HG02938 (cell line): ENCODE measurements at regions not wholly inside any gene's neighbourhood (a gene's known extent, or its start where the extent isn't known, plus 50 kb on each side); places are given as distances from the start of the nearest gene placed in this dataset.
"Not testable (repeated sequence)": the region's sequence is repeated elsewhere in the genome, so short reads cannot be mapped to it uniquely, and the experiment has no call there.

Experiments used
- ATAC-seq: cut with Tn5 transposase; IDR thresholded peaks from one replicate; pipeline ENCODE4 v1.9.1; 2021; ENCODE audit warnings: mild to moderate bottlenecking, moderate library complexity; ENCODE audit not compliant: unreplicated experiment

DNA sequence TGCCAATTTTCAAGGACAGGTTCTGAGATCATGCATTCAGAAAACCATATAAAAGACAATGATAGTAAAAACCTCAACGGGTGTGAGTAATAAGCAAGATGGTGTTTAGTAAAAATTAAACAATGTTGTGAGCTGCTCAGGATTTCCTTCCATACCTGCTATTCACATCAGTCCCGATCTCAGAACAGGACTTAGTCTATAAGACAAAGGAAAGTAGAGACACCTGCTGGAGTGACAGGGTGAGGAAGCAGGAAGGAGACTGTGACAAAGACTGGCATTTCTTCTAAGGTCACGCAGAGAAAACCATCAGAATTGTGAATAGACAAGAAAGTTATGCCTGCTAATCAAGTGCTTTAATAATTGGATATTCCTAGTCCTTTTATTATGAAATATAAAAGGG, 648.0 kb downstream of the DACH1 start:
- no peak for ATAC-seq

DNA sequence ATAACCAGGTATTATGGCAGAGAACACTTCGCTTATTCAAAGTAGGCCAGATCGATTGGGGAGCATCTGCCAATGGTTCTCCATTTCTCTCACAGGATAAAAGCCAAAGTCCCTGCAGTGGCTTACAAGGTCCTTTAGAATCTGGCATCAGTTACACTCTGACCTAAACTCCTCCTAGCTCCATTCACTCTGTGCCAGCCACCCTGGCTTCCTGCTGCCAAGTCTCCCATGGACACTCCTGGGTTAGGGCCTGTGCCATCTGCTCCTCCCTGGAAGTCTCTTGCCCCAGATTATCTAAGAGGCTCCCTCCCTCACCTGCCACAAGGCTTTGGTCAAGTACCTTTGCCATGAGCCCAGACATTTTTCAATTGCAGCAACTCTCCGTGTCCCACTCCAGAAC, 649.2 kb downstream of the DACH1 start:
- no peak for ATAC-seq

DNA sequence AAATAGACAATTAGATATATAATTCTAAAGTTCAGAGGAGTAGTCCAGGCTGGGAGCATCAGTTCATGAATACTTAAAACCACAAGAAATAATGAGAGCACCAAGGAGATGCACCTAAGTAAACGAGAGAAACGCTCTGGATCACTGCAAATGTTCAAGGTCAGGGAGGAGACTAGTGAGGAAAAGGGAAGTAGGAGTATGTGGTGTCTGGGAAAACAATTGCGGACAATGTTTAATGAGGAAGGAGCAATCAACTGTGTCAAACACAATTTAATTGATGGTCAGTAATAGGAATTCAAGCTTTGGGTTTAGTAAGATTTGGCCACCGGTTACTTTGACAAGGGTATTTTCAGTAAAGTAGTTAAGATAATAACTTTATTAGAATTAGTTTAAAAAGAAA, 652.2 kb downstream of the DACH1 start:
- no peak for ATAC-seq

DNA sequence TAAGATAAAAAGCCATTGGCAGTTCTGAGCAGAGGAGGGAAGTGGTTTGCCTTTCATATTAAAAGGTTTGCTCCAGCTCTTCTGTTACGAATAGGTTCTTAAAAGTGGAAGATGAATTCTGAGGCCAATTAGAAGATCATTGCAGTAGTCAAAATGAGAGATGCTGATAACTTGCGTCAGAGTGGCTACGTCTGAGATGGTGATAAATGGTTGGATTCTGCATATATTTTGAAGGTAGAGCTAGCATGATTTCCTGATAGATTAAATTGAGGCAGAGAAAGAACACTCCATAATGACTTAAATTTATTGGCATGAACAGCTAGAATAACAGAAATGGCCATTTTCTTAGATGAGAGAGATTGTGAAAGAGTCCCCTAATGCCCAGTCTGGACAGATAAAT, 652.6 kb downstream of the DACH1 start:
- ATAC-seq: no peak

DNA sequence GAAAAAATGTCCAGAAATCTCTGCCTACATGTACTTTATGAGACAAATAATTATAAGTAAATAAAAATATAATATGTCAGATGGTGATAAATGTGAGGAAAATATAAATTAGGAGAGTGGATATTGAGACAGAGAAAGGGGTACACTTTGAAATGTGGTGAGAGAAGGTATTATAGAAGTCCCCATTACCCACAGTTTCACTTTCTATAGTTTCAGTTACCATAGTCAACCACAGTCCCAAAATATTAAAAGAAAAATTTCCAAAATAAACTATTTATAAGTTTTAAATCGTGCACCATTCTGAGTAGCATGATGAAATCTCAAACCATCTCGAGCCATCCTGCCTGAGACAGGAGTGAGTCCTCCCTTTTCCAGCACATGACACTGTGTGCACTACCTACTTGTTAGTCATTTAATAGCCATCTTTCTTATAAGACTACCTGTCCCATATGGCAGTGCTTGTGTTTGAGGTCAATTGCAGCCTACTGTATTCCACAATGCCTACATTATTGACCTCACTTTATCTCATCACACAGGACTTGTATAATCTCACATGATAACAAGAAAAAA, 653.7 kb downstream of the DACH1 start:
- peak; percentile 55 for ATAC-seq

DNA sequence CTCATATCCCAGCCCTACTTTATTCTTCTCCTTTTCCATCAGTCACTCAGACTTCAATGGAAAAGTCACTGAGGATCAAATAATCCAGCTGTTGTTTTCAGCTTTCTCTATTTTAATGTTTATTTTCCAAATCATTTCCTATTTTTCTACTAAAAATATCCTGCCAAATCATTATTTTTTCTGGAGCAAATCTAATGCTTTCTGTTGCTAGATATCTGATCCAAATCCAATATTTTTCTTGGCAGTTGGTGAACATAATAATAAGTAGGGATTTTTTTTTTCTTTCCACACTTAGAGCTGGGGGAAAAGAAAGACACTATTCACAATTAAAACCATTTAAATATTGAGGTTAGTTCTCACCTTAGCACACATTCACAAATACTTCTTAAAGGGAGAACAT, 656.1 kb downstream of the DACH1 start:
- ATAC-seq: no peak

DNA sequence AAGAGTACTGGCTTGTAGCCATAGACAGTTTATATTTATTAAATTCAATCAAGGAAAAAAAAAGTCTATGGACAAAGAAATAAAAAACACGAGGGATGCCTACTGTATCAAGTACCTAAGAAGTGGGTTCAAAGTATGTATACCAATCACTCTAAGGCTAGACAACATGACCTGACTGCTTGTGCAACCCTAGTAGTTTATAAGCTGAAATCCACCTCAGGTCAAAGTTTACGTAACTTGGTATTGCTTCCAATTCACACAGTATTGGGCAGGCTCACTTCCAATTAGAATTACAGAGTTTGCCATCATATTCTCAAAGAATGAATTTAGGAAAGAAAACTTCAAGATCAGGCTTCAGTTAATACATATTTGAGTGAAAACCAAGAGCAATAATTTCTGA, 657.8 kb downstream of the DACH1 start:
- ATAC-seq: no peak

DNA sequence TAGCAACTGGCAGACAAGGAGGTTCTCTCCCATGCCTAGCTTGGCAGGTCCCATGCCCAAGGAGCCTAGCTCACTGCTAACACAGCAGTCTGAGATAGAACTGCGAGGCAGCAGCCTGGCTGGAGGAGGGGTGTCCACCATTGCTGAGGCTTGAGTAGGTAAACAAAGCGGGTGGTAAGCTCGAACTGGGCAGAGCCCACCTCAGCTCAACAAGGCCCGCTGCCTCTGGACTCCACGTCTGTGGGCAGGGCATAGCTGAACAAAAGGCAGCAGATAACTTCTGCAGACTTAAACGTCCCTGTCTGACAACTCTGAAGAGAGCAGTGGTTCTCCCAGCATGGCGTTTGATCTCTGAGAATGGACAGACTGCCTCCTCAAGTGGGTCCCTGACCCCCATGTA, 682.4 kb downstream of the DACH1 start:
- ATAC-seq: not testable (repeated sequence)

DNA sequence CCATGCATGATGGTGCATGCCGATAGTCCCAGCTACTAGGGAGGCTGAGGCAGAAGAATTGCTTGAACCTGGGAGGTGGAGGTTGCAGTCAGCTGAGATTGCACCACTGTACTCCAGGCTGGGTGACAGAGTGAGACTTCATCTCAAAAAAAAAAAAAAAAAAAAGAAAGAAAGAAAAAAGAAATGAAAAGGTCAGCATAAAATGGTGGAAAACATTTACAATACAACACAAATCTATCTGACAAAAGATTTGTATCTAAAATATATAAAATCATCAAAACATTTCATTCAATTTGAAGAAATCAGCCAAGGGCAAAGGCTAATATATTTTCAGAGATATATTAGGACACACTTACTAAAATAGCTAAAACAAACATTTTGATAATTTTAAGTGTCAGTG, 683.7 kb downstream of the DACH1 start:
- ATAC-seq: not testable (repeated sequence)

DNA sequence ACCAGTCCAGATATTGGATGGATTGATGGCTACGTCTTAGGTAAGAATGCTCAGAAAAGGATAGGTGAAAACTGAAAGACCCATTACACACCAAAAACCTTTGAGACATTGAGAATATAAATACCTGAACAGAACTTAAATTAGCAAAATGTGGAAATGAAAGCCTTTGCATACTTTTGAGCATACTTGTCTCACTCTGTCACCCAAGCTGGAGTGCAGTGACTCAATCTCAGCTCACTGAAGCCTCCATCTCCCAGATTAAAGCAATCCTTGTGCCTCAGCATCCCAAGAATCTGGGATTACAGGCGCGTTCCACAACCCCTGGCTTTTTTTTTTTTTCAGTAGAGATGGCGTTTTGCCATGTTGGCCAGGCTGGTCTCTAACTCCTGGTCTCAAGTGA, 695.3 kb downstream of the DACH1 start:
- no peak for ATAC-seq

DNA sequence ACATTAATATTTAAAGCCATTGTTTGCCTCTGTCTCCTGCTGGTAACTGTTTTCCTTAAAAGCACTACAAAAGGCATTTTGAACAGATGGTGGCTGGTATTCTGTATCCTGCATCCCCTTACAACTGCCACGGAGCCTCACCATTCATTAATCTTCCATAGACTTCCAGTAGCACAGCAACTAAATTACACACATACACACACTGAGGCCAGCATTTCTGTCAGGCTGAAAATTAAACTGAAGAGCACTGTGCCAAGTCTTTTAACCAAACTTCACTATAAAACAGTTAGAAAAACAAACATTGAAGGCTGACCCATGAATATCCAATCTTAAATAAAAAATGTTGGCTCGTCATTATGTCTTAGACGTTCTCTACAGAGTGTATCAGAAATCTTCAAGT, 697.8 kb downstream of the DACH1 start:
- no peak for ATAC-seq

DNA sequence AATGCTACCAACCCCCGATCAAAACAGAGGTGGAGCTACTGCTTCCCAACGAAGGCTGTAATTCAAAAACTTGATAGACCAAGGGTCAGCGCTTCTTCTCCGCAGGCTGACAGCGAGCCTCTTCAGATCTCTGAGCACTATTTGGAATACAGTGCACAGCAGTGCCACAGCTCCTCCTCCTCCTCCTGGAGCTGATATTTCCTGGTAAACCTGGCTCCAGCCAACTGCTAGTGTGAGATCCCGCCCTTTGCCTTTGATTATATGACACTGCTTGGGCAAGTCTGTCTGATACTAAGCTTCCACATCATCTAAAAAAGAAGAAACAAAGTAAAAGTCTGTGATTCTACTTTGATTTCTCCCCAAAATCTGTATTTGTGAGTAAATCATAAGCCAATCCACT, 710.5 kb downstream of the DACH1 start:
- ATAC-seq: no peak

DNA sequence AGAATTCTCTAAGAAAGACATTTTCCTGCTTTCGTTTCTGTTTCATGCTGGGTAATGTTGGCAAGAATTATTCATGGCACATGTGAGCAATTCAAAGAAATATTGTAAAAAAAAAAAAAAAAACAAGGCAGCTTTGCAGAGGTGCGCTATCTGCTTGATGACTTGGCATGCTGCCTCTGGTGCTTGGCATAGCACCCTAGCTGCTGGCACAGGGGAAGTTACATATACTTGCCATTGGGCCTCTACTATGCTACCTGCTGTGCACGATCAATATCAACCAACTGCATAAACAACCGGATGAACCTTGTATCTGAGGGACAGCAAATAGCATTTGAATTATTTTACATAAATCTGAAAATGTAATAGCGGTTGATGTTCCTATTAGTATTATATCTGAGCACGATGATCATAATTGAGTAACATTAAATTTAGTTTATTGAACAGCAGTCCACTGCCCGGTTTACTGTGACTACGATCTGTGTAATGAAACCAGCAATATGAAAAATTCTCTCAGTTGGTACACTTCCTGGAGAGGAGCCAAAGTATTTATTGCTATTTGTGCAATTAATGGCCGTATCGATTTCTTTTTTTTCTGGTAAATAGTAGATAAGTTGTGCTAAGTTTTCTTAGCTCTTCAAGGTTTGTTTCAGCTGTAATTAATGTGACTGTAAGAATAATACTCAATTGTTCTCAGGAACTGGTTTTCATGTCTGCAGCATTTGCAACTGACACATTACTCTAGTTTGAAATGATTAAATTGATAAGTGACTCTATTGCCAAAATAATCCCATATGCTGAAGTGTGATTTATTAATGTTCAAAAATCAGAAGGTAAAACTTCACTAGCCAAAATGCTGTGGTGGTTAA, 717.3 kb downstream of the DACH1 start:
- ATAC-seq: no peak

DNA sequence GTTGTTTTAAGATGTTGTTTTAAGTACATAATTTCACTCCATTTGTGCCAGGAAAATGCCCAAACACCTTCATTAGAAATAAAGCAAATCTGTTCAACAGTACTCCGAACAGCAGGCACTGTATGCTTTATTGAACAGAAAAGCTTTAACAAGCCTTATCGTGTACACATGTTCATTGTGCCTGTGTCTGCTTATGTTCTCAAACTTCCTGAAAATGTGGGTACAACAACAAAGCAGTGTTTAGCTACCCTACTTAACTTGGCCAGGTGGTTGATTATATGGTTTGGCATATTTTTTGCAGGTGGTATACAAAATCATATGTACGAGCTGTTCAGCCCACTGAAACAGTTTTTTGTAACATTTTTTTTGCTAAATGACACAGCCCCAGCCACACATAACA, 718.0 kb downstream of the DACH1 start:
- no peak for ATAC-seq

DNA sequence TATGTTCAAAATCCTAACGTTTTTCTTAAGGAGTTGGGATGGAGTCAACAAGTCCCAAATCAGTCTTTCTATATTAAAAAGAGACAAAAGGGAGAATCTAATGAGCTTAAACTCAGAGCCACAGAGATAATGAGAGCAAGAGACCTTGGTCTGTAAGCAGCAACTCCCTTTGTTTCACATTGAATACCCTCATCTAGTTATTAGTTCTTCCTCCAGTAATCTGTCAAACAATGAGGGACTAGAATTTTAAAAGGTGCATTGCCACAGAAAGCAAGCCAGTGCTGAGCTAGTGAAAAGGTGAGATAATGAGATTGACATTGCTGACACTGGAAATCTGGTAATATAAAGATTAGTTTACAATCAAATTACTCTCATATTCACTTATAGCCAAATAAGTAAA, 718.6 kb downstream of the DACH1 start:
- ATAC-seq: no peak

DNA sequence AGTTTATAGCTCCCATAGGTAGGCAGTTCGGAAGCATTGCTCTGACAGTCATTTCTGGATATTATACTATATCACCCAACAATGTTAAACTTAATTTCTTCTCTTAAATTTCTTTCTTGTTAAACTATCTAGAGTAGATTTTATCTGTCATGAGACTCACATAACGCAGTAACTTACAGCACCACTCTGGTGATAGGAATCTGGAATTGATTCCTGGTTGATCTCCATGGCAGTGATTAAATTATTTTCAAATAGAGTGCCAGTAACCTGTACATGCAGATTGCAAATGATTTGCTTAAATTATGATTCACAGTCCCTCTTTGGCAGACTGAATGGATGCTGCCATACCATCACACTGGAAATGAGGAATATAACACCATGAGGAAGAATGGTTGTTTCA, 722.1 kb downstream of the DACH1 start:
- no peak for ATAC-seq

DNA sequence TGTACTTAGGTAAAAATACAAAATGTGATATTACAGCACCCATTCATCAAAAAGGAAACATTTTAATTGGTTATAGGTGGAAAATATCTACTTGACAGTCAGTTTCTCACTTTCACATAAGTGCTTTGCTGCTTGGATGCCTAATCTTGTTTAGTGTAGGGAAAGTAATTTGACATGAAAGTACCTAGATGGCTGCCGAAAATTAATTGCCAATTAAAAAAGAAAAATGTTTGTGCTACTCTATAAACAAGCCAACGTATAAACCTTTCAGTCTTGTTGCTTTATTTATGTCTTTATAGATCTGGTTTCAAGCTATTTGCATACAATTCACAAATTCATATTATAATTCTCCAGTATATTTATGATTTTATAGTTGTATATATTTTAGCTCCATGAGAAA, 729.9 kb downstream of the DACH1 start:
- ATAC-seq: no peak

DNA sequence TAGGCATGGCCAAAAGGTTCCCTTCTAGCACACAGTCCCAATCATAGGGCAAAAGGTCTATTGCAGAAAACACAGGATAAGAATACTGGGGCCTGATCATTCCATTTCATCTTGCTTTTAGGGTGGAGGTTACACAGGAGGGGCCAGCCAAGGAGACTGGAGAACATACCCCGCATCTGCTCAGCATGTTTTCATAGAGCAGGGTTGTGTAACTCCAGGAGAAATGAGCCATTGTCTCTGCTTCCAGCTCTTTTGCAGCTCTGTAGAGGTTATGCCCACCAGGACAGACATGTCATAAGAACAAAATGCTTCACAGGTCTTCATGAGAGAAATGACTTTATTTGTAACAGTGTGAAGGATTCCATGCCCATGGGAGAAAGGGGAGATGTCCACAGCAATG, 742.8 kb downstream of the DACH1 start:
- ATAC-seq: no peak

DNA sequence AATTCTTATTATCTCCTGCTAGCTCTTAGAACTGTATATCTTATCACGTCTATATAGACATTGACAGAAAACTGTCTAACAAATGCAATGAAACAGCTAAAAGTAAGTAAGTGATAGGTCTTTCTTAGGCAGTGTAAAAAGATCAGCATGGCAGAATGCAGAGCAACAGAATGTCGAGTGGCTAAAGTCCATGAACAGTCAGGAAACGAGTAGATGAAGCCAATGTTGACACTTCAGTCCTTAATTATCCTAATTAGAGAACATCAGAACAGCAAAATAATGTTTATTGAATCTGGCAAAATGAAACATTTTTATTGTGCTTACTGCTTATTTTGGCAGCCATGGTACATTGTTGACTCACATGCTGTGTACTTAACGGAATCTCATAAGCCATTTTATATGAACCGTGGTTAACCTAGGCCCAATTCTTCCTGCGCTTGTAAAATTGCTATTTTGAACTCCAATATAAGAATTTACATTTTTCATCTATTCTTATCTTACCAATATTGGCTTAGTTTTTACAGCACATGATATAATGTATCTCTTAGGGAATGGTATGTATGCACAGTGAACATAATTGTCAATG, 748.1 kb downstream of the DACH1 start:
- ATAC-seq: no peak

DNA sequence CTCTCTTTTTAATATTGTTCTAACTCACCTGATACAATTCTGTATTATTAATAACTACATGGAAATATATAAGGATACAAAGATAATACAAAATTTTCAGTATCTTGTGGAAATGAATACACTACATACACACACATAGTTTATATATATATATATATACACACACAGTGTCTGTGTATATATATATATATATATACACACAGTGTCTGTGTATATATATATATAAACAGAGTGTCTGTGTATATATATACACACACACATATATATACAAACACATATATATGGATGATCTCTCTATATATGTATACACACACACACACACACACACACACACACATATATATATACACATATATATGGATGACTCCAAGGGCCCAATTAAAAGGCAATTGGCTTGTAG, 749.1 kb downstream of the DACH1 start:
- no peak for ATAC-seq

DNA sequence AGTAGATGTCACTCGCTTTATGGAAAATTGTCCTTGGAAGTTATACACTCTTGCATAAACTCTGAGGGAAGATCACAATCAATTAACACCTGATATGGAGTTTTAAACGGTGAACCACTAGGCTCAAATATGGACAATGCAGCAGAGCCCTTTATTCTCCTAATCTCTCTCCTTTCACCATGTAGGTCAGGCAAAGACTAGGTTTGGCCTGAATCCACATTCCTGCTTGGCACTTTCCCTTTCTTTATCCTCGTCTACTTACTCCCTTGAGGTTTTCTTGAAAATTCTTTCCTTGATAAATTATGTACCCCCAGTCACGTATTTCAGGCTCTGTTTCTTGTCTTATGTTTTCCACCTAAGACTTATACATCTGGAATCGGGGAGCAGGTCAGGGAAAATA, 751.7 kb downstream of the DACH1 start:
- no peak for ATAC-seq

DNA sequence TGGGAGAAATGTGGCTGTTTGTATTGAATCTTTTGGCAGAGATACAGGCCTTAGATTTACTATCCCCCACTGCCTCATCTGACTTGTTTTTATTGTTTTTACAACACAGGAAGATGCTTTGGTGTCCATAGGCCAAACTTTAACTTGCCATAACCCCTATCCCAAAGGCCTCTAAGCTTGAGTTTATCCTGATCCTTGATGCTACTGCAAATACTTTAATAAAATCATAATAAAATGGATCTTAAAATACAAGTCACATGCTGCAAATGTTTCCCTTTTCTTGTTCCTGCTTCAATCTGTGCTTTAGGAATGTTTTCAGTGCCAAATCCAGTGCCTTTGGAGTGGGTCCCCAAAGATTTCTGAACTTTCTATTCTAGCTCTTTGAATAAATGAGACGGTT, 770.6 kb downstream of the DACH1 start:
- no peak for ATAC-seq
